Esophagus squamous epithelium (tissue), 5 donors: ENCODE measurements at regions not wholly inside any gene's neighbourhood (a gene's known extent, or its start where the extent isn't known, plus 50 kb on each side); places are given as distances from the start of the nearest gene placed in this dataset.

Source experiments
- DNase-seq: peaks from one replicate; lab custom pipeline; 2025; lab: John Stamatoyannopoulos, UW
- H3K27ac ChIP-seq, 4 donors: fragments of 200-600 bp; sonication (generic); one replicate each; pipeline ENCODE4 v1.5.1; 2016 to 2019; ENCODE audit warnings: mild to moderate bottlenecking in 1 of 4
- H3K27me3 ChIP-seq, 4 donors: fragments of 200-600 bp; sonication (generic); 1 replicate in 3 of 4; 2 replicates in 1 of 4; pipeline versions ENCODE4 v1.5.1 to v1.6.0; 2017 to 2021; ENCODE audit warnings: antibody characterized with exemption in 1 of 4
- H3K36me3 ChIP-seq, 3 donors: fragments of 200-600 bp; sonication (generic); one replicate each; pipeline ENCODE4 v1.5.1; 2016 to 2019
- H3K4me1 ChIP-seq, 3 donors: fragments of 200-600 bp; sonication (generic); one replicate each; pipeline ENCODE4 v1.5.1; 2017 to 2019
- H3K4me3 ChIP-seq, 4 donors: fragments of 200-600 bp; sonication (generic); 1 replicate in 3 of 4; 2 replicates in 1 of 4; pipeline ENCODE4 v1.5.1; 2016 to 2019; ENCODE audit warnings: mild to moderate bottlenecking in 2 of 4, moderate library complexity in 1 of 4
- H3K9me3 ChIP-seq, 3 donors: fragments of 200-600 bp; sonication (generic); one replicate each; pipeline ENCODE4 v1.5.1; 2016 to 2019
- CTCF ChIP-seq, 6 experiments: fragments of 450-650 bp in 4 of 6; fragments of 200-600 bp in 2 of 6; sonication (generic) in 2 of 6; IDR thresholded peaks; one replicate each; pipeline ENCODE4 v1.5.1; 2016 to 2019; ENCODE audit warnings: antibody characterized with exemption in 6 of 6, mild to moderate bottlenecking in 4 of 6, moderate library complexity in 4 of 6
- POLR2A ChIP-seq, 4 donors: fragments of 450-650 bp; IDR thresholded peaks; one replicate each; pipeline ENCODE4 v1.6.1; 2017; ENCODE audit warnings: antibody characterized with exemption in 4 of 4, mild to moderate bottlenecking in 4 of 4, moderate library complexity in 3 of 4
- WGBS, 2 donors: methylation state at CpG; one replicate each; pipeline ENCODE4 v1.1.5; 2018; 5-methylcytosine and 5-hydroxymethylcytosine counted together
- intact Hi-C: fragments of 100-400 bp; cut with DNase I; formaldehyde crosslinking; loops from one replicate; pipeline ENCODE4 v1.15.0; 2022
- donor health status: DM: yes; HTN: yes; CAD: no.

DNA sequence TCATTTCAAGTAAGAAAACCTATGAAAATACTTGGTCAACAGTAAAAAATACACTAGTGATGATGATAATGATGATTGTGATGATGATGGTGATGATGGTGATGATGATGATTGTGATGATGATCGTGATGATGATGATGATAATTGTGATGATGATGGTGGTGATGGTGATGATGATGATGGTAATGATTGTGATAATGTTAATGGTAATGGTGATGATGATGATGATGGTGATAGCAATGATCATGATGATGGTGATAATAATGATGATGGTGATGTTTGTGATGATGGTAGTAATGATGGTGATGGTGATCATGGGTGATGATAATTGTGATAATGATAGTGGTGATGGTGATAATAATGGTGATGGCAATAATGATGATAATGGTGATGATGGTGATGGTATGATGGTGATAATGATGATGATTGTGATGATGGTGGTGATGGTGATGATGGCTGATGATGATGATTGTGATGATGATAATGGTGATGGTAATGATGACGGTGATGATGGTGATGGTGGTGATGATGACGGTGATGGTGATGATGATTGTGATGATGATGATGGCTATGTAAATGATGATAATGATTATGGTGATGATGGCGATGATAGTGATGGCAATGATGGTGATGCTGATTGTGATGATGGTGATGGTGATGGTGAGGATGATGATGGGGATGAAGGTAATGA is 62.1 kb downstream of the VCX3A start:
- intact Hi-C loops = no loop called here
- no peaks in the 10 kb centered on the region for H3K4me1 ChIP-seq
- no peak for DNase-seq
- no peak overlapping the region for H3K4me3 ChIP-seq
- no peaks in the 10 kb centered on the region for H3K36me3 ChIP-seq
- no peaks in the 10 kb centered on the region for H3K27me3 ChIP-seq
- 93 to 95% methylated on average over 4 of the region's 4 CpGs for WGBS, 2 donors
- H3K9me3 ChIP-seq = no peaks in the 10 kb centered on the region
- TF ChIP-seq CTCF (IDR thresholded peaks at IDR 0.05) (no peak), POLR2A (IDR thresholded peaks at IDR 0.05) (no peak)
- no peak overlapping the region for H3K27ac ChIP-seq

DNA sequence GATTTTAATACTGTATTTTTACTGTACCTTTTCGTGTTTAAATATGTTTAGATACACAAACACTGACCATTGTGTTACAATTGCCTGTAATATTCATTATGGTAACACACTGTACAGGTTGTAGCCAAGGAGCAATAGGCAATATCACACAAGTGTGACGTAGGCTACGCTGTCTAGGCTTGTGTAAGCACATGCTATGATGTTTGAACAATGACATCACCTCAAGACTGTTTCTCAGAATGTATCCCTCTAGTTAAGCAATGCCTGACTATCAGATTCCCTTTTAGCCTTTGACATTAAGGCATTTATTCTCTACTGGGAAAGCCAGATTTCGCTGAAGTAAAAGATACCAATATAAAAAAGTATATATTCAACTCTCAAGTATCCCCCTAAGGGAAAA is 66.2 kb downstream of the VCX3A start:
- no peaks in the 10 kb centered on the region for H3K9me3 ChIP-seq
- no peaks in the 10 kb centered on the region for H3K4me1 ChIP-seq
- H3K36me3 ChIP-seq = no peaks in the 10 kb centered on the region
- 59 to 64% methylated on average over 4 of the region's 4 CpGs for WGBS, 2 donors
- no peaks in the 10 kb centered on the region for H3K27me3 ChIP-seq
- no peak for TF ChIP-seq CTCF (IDR thresholded peaks at IDR 0.05)
- TF ChIP-seq POLR2A (IDR thresholded peaks at IDR 0.05) = no peak
- no peak overlapping the region for H3K4me3 ChIP-seq
- no peak overlapping the region for H3K27ac ChIP-seq
- DNase-seq = no peak
- intact Hi-C loops = loop anchor here (5.0 kb wide), 1 partner anchor 446 kb away; no protein-coding TSS in a partner anchor

GRCh38 chrX:6465756-6466155 is 69.2 kb downstream of the VCX3A start:
- intact Hi-C loops = loop anchor here (5.0 kb wide), 1 partner anchor 443 kb away; no protein-coding TSS in a partner anchor

DNA sequence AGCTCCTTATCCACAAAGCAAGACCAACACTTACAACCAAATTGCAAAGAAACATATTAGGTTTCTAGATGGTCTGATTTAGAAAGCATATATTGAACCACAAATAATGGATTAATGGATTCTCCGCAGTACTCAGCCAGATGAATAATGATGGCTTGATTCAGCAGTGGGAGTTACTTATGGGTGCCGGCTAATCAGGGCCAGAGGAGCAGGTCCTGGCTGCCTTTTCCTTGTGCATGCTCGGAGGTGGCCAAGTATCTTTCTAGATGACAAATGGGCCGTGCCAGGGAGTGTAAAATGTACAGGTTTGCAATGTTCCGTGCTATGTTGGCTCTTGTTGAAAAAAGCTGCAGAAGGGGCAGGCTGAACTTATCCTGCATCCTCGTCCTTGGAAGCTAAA is 70.2 kb downstream of the VCX3A start:
- DNase-seq = no peak
- Histone ChIP-seq H3K27ac (no peak overlapping the region), H3K4me3 (no peak overlapping the region), H3K4me1 (no peaks in the 10 kb centered on the region), H3K27me3 (no peaks in the 10 kb centered on the region), H3K9me3 (no peaks in the 10 kb centered on the region), H3K36me3 (no peaks in the 10 kb centered on the region)
- 27 to 40% methylated on average over 6 of the region's 6 CpGs for WGBS, 2 donors
- intact Hi-C loops = loop anchor here (5.0 kb wide), 1 partner anchor 442 kb away; no protein-coding TSS in a partner anchor
- TF ChIP-seq CTCF (IDR thresholded peaks at IDR 0.05) (no peak), POLR2A (IDR thresholded peaks at IDR 0.05) (no peak)

More at GRCh38 chrX:6465756-6466155, 69.2 kb downstream of the VCX3A start:
- WGBS, 2 donors = 71 to 77% methylated on average over 4 of the region's 4 CpGs
- Histone ChIP-seq H3K9me3 (no peaks in the 10 kb centered on the region), H3K36me3 (no peaks in the 10 kb centered on the region), H3K4me3 (no peak overlapping the region), H3K27me3 (no peaks in the 10 kb centered on the region), H3K4me1 (no peaks in the 10 kb centered on the region), H3K27ac (no peak overlapping the region)
- DNase-seq = no peak
- TF ChIP-seq POLR2A (IDR thresholded peaks at IDR 0.05) (no peak), CTCF (IDR thresholded peaks at IDR 0.05) (no peak)

DNA sequence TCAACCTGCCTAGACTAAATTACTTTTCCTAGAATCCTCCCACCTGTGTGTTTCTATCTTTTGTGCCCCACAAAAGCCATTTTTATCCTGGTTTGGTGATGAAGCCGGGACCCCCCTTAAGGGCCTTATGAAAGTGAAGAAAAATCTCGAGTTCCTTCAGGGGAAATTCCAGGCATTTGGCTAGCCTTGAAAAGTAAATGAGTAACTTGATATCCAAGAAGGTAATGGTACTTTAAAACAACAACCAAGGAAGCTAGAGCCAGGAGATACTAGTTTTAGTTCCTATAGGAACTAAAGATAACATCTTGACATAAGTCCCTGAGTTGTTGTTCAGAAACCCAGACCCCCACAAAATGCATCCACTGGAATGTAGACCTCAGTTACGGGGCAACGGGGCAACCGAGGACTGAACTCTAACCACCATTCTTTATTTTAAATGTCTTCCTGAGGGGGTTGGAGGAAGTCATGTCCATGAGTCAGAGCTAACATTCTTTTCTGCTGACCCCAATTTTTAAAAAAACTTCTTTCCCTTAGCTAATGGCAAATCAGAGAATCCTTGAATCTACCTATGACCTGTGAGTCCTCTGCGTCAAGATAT is 73.9 kb downstream of the VCX3A start:
- H3K27ac ChIP-seq = no peak overlapping the region
- intact Hi-C loops = no loop called here
- no peak overlapping the region for H3K4me3 ChIP-seq
- no peak for TF ChIP-seq CTCF (IDR thresholded peaks at IDR 0.05)
- no peak for TF ChIP-seq POLR2A (IDR thresholded peaks at IDR 0.05)
- H3K27me3 ChIP-seq = no peaks in the 10 kb centered on the region
- 70 to 87% methylated on average over 4 to 6 of the region's 6 CpGs for WGBS, 2 donors
- H3K36me3 ChIP-seq = no peaks in the 10 kb centered on the region
- H3K9me3 ChIP-seq = no peaks in the 10 kb centered on the region
- H3K4me1 ChIP-seq = no peaks in the 10 kb centered on the region
- no peak for DNase-seq
